Activated T-helper 1 cell treated with anti-CD3 and anti-CD28 coated beads, Interleukin-12 subunit alpha, Interleukin-12 subunit beta, Interleukin-2, Interleukin-4 antibody, amounts not matched to agents 30 ng/mL and 10 ng/mL and 1 ng/mL, durations not matched to agents 14 hours and 24 hours and 36 hours (primary cell): ENCODE measurements at regions not wholly inside any gene's neighbourhood (a gene's known extent, or its start where the extent isn't known, plus 50 kb on each side); places are given as distances from the start of the nearest gene placed in this dataset.

Source experiments
- DNase-seq: peaks from one replicate; pipeline ENCODE4 v3.0.0; 2021; ENCODE audit warnings: low spot score
- H3K27ac Mint-ChIP-seq: one replicate; pipeline ENCODE4 v1.8.0; 2021; ENCODE audit warnings: mild to moderate bottlenecking, mixed read lengths
- H3K27me3 Mint-ChIP-seq: one replicate; pipeline ENCODE4 v1.8.0; 2022; ENCODE audit warnings: mild to moderate bottlenecking, moderate library complexity, mixed read lengths; ENCODE audit not compliant: insufficient read depth
- H3K36me3 Mint-ChIP-seq: one replicate; pipeline ENCODE4 v1.8.0; 2021; ENCODE audit warnings: low read depth, mixed read lengths
- H3K4me1 Mint-ChIP-seq: one replicate; pipeline ENCODE4 v1.8.0; 2021; ENCODE audit warnings: low read depth, mixed read lengths
- H3K4me3 Mint-ChIP-seq: one replicate; pipeline ENCODE4 v1.8.0; 2021; ENCODE audit warnings: mild to moderate bottlenecking, moderate library complexity, mixed read lengths
- H3K9me3 Mint-ChIP-seq: one replicate; pipeline ENCODE4 v1.8.0; 2021; ENCODE audit warnings: mixed read lengths
- intact Hi-C: fragments of 100-400 bp; cut with micrococcal nuclease; formaldehyde crosslinking; loops from one replicate; pipeline ENCODE4 v1.15.1; 2024

- no peaks in the 10 kb centered on the region for H3K4me1 Mint-ChIP-seq
- no peak for DNase-seq
- peaks cover 3% of the 10 kb centered on the region for H3K9me3 Mint-ChIP-seq
- no peak overlapping the region for H3K4me3 Mint-ChIP-seq
- H3K27ac Mint-ChIP-seq, result no peak overlapping the region
- H3K27me3 Mint-ChIP-seq, result peaks cover 4% of the 10 kb centered on the region
- no peaks in the 10 kb centered on the region for H3K36me3 Mint-ChIP-seq
- intact Hi-C loops, result no loop called here
These were observed 358.3 kb downstream of the SOX9 start for GRCh38 chr17:72479113-72479512.

DNA sequence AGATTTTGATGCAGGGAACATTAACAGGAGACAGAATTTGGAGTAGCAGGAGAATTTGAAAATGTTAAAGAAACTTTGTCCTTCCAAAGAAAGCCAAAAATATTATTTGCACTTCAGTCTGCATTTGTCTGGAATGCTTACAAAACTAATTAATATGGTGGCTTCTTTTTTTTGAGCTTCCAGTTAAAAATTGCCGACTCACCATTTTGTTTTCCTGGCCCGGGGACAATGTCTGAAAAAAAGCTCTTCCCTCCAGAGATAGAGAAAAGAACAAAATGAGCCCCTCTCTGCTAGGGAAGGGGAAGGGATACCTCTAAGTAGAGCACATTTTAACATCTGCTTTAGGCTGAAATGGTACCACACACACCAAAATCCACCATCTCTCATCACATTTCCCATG lies 360.8 kb downstream of the SOX9 start:
- Mint-ChIP-seq H3K27ac (no peak overlapping the region), H3K36me3 (no peaks in the 10 kb centered on the region), H3K9me3 (peaks cover 3% of the 10 kb centered on the region), H3K4me1 (no peaks in the 10 kb centered on the region), H3K4me3 (no peak overlapping the region), H3K27me3 (no peaks in the 10 kb centered on the region)
- intact Hi-C loops, result no loop called here
- DNase-seq, result no peak

DNA sequence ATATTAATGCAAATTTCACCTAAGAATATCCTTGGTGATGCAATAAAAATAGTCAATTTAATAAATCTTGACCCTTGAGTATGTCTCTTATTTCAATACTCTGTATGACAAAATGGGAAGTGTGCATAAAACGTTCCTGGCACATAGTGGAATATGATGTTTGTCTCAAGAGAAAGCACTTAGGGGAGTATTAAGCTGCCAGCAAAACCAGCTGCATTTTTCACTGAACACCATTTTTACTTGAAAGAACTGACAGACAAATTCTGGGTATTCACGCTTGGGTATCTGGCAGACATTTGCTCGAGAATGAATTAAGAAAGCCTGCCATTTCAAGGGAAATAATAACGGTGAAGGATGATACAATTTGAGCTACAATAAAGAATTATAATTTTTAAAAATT lies 364.8 kb downstream of the SOX9 start:
- Mint-ChIP-seq H3K27ac (no peak overlapping the region), H3K9me3 (peaks cover 3% of the 10 kb centered on the region), H3K36me3 (no peaks in the 10 kb centered on the region), H3K4me1 (no peaks in the 10 kb centered on the region), H3K27me3 (peaks cover 5% of the 10 kb centered on the region), H3K4me3 (no peak overlapping the region)
- intact Hi-C loops, result no loop called here
- no peak for DNase-seq

DNA sequence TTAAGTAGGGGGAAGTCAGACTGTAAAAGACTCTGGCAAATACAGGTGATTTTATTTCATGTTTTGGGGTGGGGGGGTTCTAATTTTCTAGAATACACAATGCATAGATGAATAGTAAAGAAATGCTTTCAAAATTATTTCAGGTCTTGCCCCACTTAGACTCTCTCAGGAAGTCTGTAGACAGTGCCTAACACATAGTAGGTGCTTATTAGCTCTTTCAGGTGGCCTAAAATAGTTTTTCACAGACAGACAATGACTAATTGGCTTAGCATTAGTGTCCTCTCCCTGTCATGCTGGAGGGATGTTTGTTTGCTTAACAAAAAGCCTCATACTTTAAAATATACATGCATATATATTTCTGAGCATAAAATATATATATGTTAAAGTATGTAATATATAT lies 366.0 kb downstream of the SOX9 start:
- no peaks in the 10 kb centered on the region for H3K36me3 Mint-ChIP-seq
- H3K27ac Mint-ChIP-seq, result no peak overlapping the region
- intact Hi-C loops, result no loop called here
- H3K4me1 Mint-ChIP-seq, result no peaks in the 10 kb centered on the region
- DNase-seq, result no peak
- peaks cover 5% of the 10 kb centered on the region for H3K27me3 Mint-ChIP-seq
- H3K4me3 Mint-ChIP-seq, result no peak overlapping the region
- H3K9me3 Mint-ChIP-seq, result no peaks in the 10 kb centered on the region

DNA sequence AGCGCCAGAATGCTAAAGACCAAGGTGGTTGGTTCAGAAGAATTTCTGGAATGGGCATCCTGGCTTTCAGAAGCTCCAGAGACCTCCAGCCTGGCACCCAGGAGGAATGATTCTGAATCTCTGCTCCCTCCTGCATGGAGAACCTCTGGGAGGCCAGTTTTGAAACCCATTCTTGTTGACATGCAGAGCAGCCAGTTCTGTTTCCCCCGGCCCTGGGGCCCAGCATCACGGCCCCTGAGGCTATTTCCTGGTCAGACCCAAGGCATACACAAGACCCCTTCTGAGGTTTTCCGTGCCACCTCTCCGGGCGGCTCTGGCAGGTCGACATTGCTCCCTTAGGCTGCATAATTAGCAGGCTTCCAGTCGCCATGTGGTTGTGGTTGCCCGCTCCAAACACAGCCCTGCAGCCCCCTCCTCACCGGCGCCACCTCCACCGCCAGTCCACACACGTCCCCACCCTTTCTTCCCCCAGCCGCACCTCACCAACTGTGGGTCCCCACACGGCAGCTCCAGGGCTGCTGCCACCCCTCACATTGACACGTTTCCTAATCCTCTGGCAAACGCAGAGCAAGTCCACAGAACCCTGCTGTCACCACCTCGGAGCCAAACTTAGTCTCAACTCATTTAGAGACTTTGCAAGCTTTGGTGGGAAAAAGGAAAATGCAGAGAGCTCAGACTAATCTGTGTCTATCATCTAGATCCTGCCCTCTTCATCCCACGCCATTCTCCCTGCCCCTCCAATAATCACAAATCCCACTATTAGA lies 367.1 kb downstream of the SOX9 start:
- intact Hi-C loops, result no loop called here
- Mint-ChIP-seq H3K36me3 (no peaks in the 10 kb centered on the region), H3K4me1 (no peaks in the 10 kb centered on the region), H3K27me3 (peaks cover 5% of the 10 kb centered on the region), H3K4me3 (no peak overlapping the region), H3K27ac (no peak overlapping the region), H3K9me3 (no peaks in the 10 kb centered on the region)
- DNase-seq, result no peak

DNA sequence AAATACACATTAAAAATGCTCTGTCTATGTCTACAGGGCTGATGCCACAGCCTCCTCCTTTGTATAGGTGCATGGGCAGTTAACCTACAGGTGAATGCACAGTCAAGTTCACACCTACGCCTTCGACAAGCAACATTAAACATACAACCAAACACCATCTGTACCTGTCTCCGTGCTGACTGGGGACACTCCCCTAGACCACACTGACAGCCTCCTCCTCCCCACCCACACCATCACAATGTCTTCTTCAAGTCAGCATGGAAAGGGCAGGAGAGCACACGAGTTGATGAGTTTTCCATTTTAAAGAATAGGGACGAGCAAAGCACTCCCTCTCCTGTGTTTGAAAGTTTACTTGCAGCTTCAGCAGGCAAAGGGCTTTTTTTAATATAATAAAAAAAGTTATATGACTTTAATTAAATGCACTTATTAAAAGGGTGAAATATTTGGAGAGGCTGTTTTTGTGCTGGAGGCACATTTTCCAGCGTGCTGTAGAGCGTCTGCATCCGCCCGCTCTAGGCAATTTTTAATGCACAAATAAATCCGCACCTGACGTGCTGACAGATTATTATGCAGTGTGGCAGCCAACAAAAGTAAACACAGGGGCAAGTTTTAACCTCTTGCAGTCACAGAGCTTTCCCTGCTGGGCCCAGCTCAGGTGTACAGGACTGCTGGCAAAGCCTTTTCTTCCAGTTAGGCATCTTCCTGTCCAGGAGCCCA lies 367.9 kb downstream of the SOX9 start:
- no peak overlapping the region for H3K27ac Mint-ChIP-seq
- H3K9me3 Mint-ChIP-seq, result no peaks in the 10 kb centered on the region
- no peak for DNase-seq
- peaks cover 5% of the 10 kb centered on the region for H3K27me3 Mint-ChIP-seq
- no peak overlapping the region for H3K4me3 Mint-ChIP-seq
- no peaks in the 10 kb centered on the region for H3K36me3 Mint-ChIP-seq
- intact Hi-C loops, result no loop called here
- H3K4me1 Mint-ChIP-seq, result no peaks in the 10 kb centered on the region

DNA sequence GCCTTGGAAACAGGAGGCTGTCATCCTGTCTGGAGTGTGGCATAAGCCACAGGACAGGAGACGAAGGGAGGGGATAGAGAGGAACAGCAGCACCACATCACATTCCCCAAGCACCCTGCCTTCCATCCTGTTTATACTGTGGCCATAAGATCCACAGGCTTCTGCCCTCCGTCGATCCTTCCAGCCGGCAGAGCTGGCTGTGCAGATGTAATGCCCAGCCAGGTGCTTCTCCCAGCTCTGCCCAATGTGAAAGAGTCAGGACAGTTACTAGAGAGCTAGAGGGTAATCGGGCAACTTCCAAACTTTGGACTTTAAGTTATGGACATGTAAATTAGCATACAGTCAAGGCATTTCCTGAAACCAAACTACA lies 368.4 kb downstream of the SOX9 start:
- Mint-ChIP-seq H3K9me3 (no peaks in the 10 kb centered on the region), H3K4me1 (no peaks in the 10 kb centered on the region), H3K27ac (no peak overlapping the region), H3K4me3 (no peak overlapping the region), H3K36me3 (no peaks in the 10 kb centered on the region), H3K27me3 (peaks cover 5% of the 10 kb centered on the region)
- no peak for DNase-seq
- intact Hi-C loops, result no loop called here

DNA sequence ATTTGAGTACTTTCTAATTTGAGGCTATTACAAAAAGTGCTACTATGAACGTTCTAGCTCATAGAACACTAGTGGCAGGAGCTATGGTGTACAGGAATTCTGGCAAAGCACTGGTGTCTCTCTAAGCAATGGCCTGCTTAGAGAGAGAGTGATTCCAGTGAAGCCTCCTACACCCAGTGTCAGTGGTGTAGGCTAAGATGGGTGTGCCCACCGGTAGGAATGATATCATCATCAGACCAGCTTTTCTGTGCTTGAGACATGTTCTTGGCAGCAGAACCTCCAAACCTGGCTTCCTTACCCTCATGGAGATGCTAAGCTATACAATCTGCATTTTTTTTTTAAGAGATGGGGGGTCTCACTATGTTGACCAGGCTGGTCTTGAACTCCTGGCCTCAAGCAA lies 370.3 kb downstream of the SOX9 start:
- Mint-ChIP-seq H3K4me1 (no peaks in the 10 kb centered on the region), H3K27me3 (peaks cover 5% of the 10 kb centered on the region), H3K4me3 (no peak overlapping the region), H3K36me3 (no peaks in the 10 kb centered on the region), H3K27ac (no peak overlapping the region), H3K9me3 (no peaks in the 10 kb centered on the region)
- no peak for DNase-seq
- intact Hi-C loops, result no loop called here

GRCh38 chr17:72492494-72492893 lies 371.7 kb downstream of the SOX9 start:
- H3K9me3 Mint-ChIP-seq, result no peaks in the 10 kb centered on the region
- H3K27me3 Mint-ChIP-seq, result peaks cover 5% of the 10 kb centered on the region
- H3K4me1 Mint-ChIP-seq, result no peaks in the 10 kb centered on the region
- H3K4me3 Mint-ChIP-seq, result no peak overlapping the region
- intact Hi-C loops, result no loop called here
- no peaks in the 10 kb centered on the region for H3K36me3 Mint-ChIP-seq
- DNase-seq, result no peak
- no peak overlapping the region for H3K27ac Mint-ChIP-seq

DNA sequence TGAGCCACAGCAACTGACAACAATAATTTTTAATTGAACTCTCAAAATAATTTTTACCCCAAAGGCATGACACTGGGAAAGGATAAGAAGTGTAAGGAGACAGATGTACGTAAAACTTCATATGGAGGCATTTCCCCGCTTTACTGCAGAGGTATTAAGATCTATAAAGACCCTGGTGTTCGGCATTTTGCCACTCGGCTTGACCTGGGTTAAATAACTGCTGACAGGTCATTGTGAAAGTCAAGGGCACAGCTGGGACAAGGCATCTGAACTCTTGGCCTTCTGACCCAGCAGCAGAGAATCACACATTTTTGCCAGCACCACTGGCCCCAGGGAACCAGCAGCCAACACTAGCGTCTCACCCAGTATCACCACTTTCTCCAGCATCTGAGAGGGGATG lies 372.1 kb downstream of the SOX9 start:
- H3K9me3 Mint-ChIP-seq, result no peaks in the 10 kb centered on the region
- DNase-seq, result no peak
- intact Hi-C loops, result no loop called here

DNA sequence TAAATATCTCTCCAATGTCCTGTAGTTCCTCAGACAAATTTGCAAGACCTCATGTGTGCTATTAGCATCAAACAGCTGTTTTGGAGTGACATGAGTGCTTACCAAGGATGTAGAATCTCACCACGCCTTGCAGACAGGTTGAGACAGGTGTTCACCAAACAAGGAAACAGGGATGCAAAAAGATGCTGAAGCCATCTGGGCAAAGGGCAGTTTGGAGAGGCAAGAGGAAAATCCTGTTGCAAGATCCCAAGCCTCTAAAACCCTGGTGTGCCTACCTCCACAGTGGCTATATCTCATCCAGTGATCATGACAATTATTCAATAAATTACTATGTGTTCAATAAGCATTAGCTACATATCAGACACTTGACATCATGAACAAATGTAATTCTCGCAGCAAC lies 373.7 kb downstream of the SOX9 start:
- H3K27me3 Mint-ChIP-seq, result no peaks in the 10 kb centered on the region
- H3K4me1 Mint-ChIP-seq, result no peaks in the 10 kb centered on the region
- intact Hi-C loops, result no loop called here
- H3K36me3 Mint-ChIP-seq, result no peaks in the 10 kb centered on the region
- DNase-seq, result no peak
- H3K27ac Mint-ChIP-seq, result no peak overlapping the region
- no peak overlapping the region for H3K4me3 Mint-ChIP-seq
- no peaks in the 10 kb centered on the region for H3K9me3 Mint-ChIP-seq

More for the DNA sequence above, 372.1 kb downstream of the SOX9 start:
- Mint-ChIP-seq H3K4me1 (no peaks in the 10 kb centered on the region), H3K27me3 (peaks cover 5% of the 10 kb centered on the region), H3K4me3 (no peak overlapping the region), H3K36me3 (no peaks in the 10 kb centered on the region), H3K27ac (no peak overlapping the region)

GRCh38 chr17:72496461-72496860 lies 375.6 kb downstream of the SOX9 start:
- no peaks in the 10 kb centered on the region for H3K9me3 Mint-ChIP-seq
- H3K27ac Mint-ChIP-seq, result no peak overlapping the region
- no peaks in the 10 kb centered on the region for H3K4me1 Mint-ChIP-seq
- intact Hi-C loops, result no loop called here
- no peak overlapping the region for H3K4me3 Mint-ChIP-seq
- no peaks in the 10 kb centered on the region for H3K36me3 Mint-ChIP-seq
- DNase-seq, result no peak
- no peaks in the 10 kb centered on the region for H3K27me3 Mint-ChIP-seq

- Mint-ChIP-seq H3K9me3 (no peaks in the 10 kb centered on the region), H3K27ac (no peak overlapping the region), H3K27me3 (no peaks in the 10 kb centered on the region), H3K4me3 (no peak overlapping the region), H3K4me1 (no peaks in the 10 kb centered on the region), H3K36me3 (no peaks in the 10 kb centered on the region)
- DNase-seq, result no peak
- intact Hi-C loops, result no loop called here
These were observed 377.1 kb downstream of the SOX9 start for GRCh38 chr17:72497915-72498314.
